OCI-LY1 (cell line): ENCODE measurements at regions not wholly inside any gene's neighbourhood (a gene's known extent, or its start where the extent isn't known, plus 50 kb on each side); places are given as distances from the start of the nearest gene placed in this dataset.

Experiments
- H2AFZ ChIP-seq: fragments of 200-600 bp; sonication (generic), shearing (Covaris generic); 2 replicates; pipeline ENCODE4 v1.6.0; 2014; ENCODE audit warnings: antibody characterized with exemption, mild to moderate bottlenecking, low read length
- H3F3A ChIP-seq: fragments of 200-600 bp; sonication (generic), shearing (Covaris generic); 2 replicates; pipeline ENCODE4 v1.6.0; 2014; ENCODE audit warnings: mild to moderate bottlenecking, antibody characterized with exemption, low read length, moderate library complexity; ENCODE audit not compliant: insufficient read depth
- H3K27ac ChIP-seq: fragments of 200-600 bp; sonication (generic); 2 replicates; pipeline ENCODE4 v1.5.1; 2014; ENCODE audit warnings: low read length, mixed run types, mild to moderate bottlenecking, low read depth; ENCODE audit not compliant: poor library complexity, severe bottlenecking
- H3K27me3 ChIP-seq: fragments of 200-600 bp; sonication (generic); 2 replicates; pipeline ENCODE4 v1.6.0; 2014; ENCODE audit warnings: antibody characterized with exemption, mild to moderate bottlenecking, low read length, moderate library complexity; ENCODE audit not compliant: insufficient read depth
- H3K36me3 ChIP-seq: fragments of 200-600 bp; sonication (generic); 2 replicates; pipeline ENCODE4 v1.6.1; 2014; ENCODE audit warnings: mild to moderate bottlenecking, antibody characterized with exemption, low read length, moderate library complexity, mixed read lengths; ENCODE audit not compliant: insufficient read depth
- H3K4me1 ChIP-seq: fragments of 200-600 bp; sonication (generic); 2 replicates; pipeline ENCODE4 v1.5.1; 2014; ENCODE audit warnings: mild to moderate bottlenecking, low read length, moderate library complexity; ENCODE audit not compliant: insufficient read depth, severe bottlenecking
- H3K4me2 ChIP-seq: fragments of 200-600 bp; sonication (generic), shearing (Covaris generic); 2 replicates; pipeline ENCODE4 v1.6.1; 2014; ENCODE audit warnings: low read length
- H3K4me3 ChIP-seq: fragments of 200-600 bp; sonication (generic); 2 replicates; pipeline ENCODE4 v1.5.1; 2014; ENCODE audit warnings: low read length, low read depth, mild to moderate bottlenecking, mixed read lengths; ENCODE audit not compliant: poor library complexity, severe bottlenecking
- H3K79me2 ChIP-seq: fragments of 200-600 bp; shearing (Covaris generic); 2 replicates; pipeline ENCODE4 v1.6.1; 2016; ENCODE audit warnings: mixed run types, low read length, mixed read lengths; ENCODE audit not compliant: insufficient read depth
- H3K9ac ChIP-seq: fragments of 200-600 bp; sonication (generic), shearing (Covaris generic); 2 replicates; pipeline ENCODE4 v1.6.1; 2014; ENCODE audit warnings: mild to moderate bottlenecking, low read length, mixed read lengths
- H3K9me2 ChIP-seq: fragments of 200-600 bp; sonication (generic), shearing (Covaris generic); 2 replicates; pipeline ENCODE4 v1.6.1; 2014; ENCODE audit warnings: low read depth, mild to moderate bottlenecking, low read length, mixed read lengths
- H3K9me3 ChIP-seq: fragments of 200-600 bp; shearing (Covaris generic); 2 replicates; pipeline ENCODE4 v1.6.1; 2014; ENCODE audit warnings: low read length, mixed read lengths
- H4K20me1 ChIP-seq: fragments of 200-600 bp; sonication (generic), shearing (Covaris generic); 2 replicates; pipeline ENCODE4 v1.6.0; 2016; ENCODE audit warnings: mild to moderate bottlenecking, low read length; ENCODE audit not compliant: insufficient read depth
- CTCF ChIP-seq: fragments of 200-600 bp; sonication (generic), shearing (Covaris generic); IDR thresholded peaks from 2 replicates; pipeline ENCODE4 v1.5.1; 2017; ENCODE audit warnings: mild to moderate bottlenecking, antibody characterized with exemption, low read length, moderate library complexity, mixed read lengths
- EZH2 ChIP-seq: fragments of 200-600 bp; sonication (generic), shearing (Covaris generic); IDR thresholded peaks from 2 replicates; pipeline ENCODE4 v1.8.0; 2017; ENCODE audit warnings: borderline replicate concordance, mixed run types, mild to moderate bottlenecking, antibody characterized with exemption, low read length, moderate library complexity, mixed read lengths

- Histone ChIP-seq H3K9me2 (no peaks in the 10 kb centered on the region), H3K9me3 (peaks cover 8% of the 10 kb centered on the region), H3K27me3 (no peaks in the 10 kb centered on the region), H3K79me2 (no peaks in the 10 kb centered on the region), H3K36me3 (0 out of 2 replicates have a peak, but pooled peaks cover 3% of the 10 kb centered on the region), H2AFZ (no peak overlapping the region), H4K20me1 (no peaks in the 10 kb centered on the region), H3K27ac (no peak overlapping the region), H3F3A (no peaks in the 10 kb centered on the region), H3K4me2 (no peak overlapping the region), H3K4me1 (peaks cover 14% of the 10 kb centered on the region), H3K4me3 (no peak overlapping the region), H3K9ac (no peak overlapping the region)
- TF ChIP-seq EZH2: no peak
- no peak for TF ChIP-seq CTCF
Measured at GRCh38 chr9:7937761-7938491, 138.3 kb upstream of the DMAC1 start.

GRCh38 chr9:7936996-7937395 lies 137.4 kb upstream of the DMAC1 start:
- Histone ChIP-seq H3K36me3 (0 out of 2 replicates have a peak, but pooled peaks cover 3% of the 10 kb centered on the region), H3K9me2 (no peaks in the 10 kb centered on the region), H3F3A (no peaks in the 10 kb centered on the region), H3K4me2 (no peak overlapping the region), H3K4me3 (no peak overlapping the region), H3K4me1 (peaks cover 14% of the 10 kb centered on the region), H3K9ac (no peak overlapping the region), H3K27ac (no peak overlapping the region), H4K20me1 (no peaks in the 10 kb centered on the region), H3K79me2 (no peaks in the 10 kb centered on the region), H3K9me3 (peaks cover 8% of the 10 kb centered on the region), H3K27me3 (no peaks in the 10 kb centered on the region), H2AFZ (no peak overlapping the region)
- TF ChIP-seq EZH2: no peak

GRCh38 chr9:7936163-7936562 lies 136.6 kb upstream of the DMAC1 start:
- Histone ChIP-seq H3K4me3 (no peak overlapping the region), H3K4me1 (peaks cover 14% of the 10 kb centered on the region), H3F3A (no peaks in the 10 kb centered on the region), H3K4me2 (peak overlapping the region; percentile 21), H3K9me3 (peaks cover 8% of the 10 kb centered on the region), H2AFZ (peak overlapping the region; percentile 87), H3K36me3 (0 out of 2 replicates have a peak, but pooled peaks cover 3% of the 10 kb centered on the region), H3K79me2 (no peaks in the 10 kb centered on the region), H3K27ac (peak overlapping the region; percentile 41), H4K20me1 (no peaks in the 10 kb centered on the region), H3K9ac (no peak overlapping the region), H3K9me2 (no peaks in the 10 kb centered on the region), H3K27me3 (no peaks in the 10 kb centered on the region)
- TF ChIP-seq CTCF: no peak
- TF ChIP-seq EZH2: no peak

GRCh38 chr9:7935681-7936080 lies 136.1 kb upstream of the DMAC1 start:
- H3K9me2 ChIP-seq: no peaks in the 10 kb centered on the region
- H3F3A ChIP-seq: no peaks in the 10 kb centered on the region
- peak overlapping the region; percentile 21 for H3K4me2 ChIP-seq
- peaks cover 8% of the 10 kb centered on the region for H3K9me3 ChIP-seq
- H3K27me3 ChIP-seq: no peaks in the 10 kb centered on the region
- no peaks in the 10 kb centered on the region for H3K79me2 ChIP-seq
- no peaks in the 10 kb centered on the region for H4K20me1 ChIP-seq
- peak overlapping the region; percentile 32 for H3K27ac ChIP-seq
- H3K4me3 ChIP-seq: no peak overlapping the region
- no peak overlapping the region for H3K9ac ChIP-seq
- no peak for TF ChIP-seq CTCF
- TF ChIP-seq EZH2: no peak
- H3K4me1 ChIP-seq: peaks cover 14% of the 10 kb centered on the region
- H3K36me3 ChIP-seq: 0 out of 2 replicates have a peak, but pooled peaks cover 3% of the 10 kb centered on the region
- H2AFZ ChIP-seq: peak overlapping the region; percentile 87
